ENCODE measurements at regions not wholly inside any gene's neighbourhood (a gene's known extent, or its start where the extent isn't known, plus 50 kb on each side); places are given as distances from the start of the nearest gene placed in this dataset.
"Not testable (repeated sequence)": the region's sequence is repeated elsewhere in the genome, so short reads cannot be mapped to it uniquely, and the experiment has no call there.

DNA sequence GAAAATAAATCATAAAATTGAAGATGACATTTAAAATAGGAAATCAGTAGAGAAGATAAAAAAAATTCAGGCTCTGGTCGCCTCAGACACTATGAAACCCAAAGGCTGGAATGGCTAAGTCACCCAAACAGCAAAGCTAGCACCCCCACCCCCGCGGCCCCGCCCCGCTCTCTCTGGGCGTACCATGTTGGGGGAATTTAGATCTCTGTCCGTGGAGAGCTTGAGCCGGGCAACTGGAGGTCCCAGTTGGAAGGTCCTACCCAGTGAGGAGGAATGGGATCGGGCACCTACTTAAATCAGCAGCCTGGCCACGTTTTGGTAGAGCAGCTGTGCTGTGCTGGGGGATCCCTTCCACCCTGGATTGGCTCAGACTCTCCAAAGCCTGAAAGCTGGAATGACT is 150.6 kb upstream of the ANKRD55 start:
- DNase-seq (ENCODE audit: low read depth in 2 of 2): no peak

DNA sequence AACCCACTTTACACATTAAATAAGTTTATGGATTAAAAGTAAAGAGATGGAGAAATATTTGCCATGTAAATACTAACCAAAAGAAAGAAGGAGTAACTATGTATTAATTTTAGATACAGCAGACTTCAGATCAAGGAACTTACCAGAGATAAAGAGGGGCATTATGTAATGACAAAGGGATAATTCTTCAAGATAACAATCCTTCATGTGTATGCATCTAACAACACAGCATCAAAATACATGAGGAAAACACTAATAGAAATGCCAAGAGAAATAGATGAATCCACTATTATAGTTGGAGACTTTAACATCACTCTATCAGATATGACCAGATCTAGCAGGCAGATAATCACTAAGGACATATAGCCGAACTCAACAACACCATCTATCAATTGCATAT is 149.8 kb upstream of the ANKRD55 start:
- DNase-seq (ENCODE audit: low read depth in 2 of 2): no peak

DNA sequence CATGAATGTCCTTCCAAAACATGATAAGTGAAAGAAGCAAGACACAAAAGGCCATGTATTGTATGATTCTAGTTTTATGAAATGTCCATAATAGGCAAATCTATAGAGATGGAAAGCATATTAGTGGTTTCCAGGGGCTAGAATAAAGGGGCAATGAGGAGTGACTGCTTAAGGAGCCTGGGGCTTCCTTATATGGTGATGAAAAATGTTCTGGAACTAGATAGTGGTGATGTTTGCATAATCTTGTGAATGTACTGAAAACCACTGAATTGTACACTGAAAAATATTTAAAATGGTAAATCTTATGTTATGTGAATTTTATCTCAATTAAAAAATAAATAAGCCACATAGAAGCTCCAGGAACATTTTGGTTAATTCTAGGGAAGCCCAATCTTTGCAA is 144.4 kb upstream of the ANKRD55 start:
- DNase-seq (ENCODE audit: low read depth in 2 of 2): no peak

DNA sequence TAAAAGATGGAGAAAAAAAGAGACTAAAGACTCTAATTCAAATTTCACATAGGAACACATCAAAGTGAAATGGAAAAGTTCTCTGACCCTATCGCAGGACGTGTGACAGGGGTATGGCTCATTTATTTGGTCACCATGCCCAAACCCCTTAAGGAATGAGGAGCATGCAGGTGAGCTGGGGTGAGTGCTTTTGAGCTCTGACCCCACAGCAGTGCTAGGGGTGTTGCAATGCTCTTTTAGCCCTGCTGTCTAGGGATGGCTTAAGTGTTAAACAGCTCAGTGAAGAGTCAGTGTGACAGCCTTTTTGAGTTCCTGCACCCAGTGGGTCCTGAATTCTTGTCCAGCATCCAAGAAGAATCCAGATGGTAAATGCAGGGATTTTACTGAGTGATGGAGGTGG is 143.0 kb upstream of the ANKRD55 start:
- DNase-seq (ENCODE audit: low read depth in 2 of 2): no peak

DNA sequence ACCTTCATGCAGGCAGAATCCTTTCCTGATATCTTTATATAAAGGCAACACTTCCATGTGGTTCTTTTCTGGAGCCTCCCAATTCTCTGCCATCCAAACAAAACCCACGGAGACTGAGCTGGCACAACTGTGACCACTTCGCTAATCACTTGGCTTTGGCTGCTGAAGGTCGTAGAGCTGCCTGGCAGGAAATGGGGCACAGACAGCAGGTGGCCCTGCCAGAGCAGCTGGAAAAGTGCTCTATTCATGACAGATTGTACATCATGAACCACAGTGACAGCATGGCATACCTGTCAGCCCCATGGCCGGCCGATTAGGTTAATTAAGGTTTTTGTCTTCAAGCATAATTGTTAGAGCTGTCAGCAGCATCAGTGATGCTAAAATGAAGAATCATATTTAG is 141.9 kb upstream of the ANKRD55 start:
- no peak for DNase-seq (ENCODE audit: low read depth in 2 of 2)

DNA sequence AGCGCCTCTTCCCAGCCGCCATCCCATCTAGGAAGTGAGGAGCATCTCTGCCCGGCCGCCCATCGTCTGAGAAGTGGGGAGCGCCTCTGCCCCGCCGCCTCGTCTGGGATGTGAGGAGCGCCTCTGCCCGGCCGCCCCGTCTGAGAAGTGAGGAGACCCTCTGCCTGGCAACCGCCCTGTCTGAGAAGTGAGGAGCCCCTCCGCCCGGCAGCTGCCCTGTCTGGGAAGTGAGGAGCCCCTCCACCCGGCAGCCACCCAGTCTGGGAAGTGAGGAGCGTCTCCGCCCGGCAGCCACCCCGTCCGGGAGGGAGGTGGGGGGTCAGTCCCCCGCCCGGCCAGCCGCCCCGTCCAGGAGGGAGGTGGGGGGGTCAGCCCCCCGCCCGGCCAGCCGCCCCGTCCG is 139.4 kb upstream of the ANKRD55 start:
- not testable (repeated sequence) for DNase-seq (ENCODE audit: low read depth in 2 of 2)

DNA sequence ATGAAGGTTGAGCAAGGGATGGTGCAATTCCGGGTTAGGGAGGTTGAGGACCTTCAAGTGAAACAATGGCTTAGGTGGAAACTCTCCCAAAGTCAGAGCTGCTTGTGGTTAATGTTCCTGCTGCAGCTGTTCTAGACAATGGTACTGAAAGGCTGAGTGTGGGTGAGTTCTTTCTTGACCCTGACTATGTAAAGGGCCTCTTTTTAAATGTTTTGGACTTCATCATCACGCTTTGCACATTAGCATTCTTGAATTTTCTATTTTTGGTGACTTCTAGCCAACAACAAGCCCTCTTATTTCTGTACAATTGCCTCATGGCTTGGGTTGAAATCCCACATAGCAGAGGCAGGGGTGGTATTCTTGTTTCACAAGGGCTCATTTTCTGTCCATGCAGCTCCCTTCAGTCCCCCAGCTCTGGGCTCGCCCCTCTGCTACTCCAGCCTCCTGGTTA is 136.3 kb upstream of the ANKRD55 start:
- no peak for DNase-seq (ENCODE audit: low read depth in 2 of 2)

DNA sequence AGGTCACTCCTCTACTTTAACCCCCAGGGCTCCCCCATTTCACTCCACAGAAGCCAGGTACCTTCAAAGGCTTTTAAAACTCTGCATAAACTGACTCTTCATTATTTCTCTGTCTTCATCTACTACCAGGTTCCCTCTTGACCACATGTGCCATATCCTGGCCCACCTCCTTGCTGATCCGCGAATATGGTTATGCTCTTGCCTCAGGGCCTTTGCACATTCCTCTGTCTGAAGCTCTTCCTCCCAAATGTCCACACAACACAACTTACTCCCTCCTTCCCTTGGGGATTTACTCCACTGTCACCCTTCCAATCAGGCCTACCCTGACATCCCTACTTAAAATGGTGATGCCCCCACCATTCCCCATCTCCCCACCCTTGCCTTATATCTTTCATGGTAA is 134.6 kb upstream of the ANKRD55 start:
- DNase-seq (ENCODE audit: low read depth in 2 of 2): no peak

DNA sequence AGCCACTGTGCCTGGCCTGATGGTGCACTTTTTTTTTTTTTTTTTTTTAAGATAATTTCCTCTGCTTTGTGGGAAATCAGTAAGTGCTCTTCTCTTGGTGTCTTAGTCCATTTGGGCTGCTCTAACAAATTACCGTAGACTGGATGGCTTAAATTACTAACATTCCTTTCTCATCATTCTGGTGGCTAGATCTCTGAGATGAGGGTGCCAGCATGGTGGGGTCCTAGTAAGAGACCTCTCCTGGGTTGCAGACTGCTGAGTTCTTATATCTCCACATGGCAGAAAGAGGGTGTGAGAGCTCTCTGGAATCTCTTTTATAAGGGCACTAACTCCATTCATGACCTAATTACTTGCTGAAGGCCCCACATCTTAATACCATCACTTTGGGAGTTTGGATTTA is 133.9 kb upstream of the ANKRD55 start:
- DNase-seq (ENCODE audit: low read depth in 2 of 2): no peak

DNA sequence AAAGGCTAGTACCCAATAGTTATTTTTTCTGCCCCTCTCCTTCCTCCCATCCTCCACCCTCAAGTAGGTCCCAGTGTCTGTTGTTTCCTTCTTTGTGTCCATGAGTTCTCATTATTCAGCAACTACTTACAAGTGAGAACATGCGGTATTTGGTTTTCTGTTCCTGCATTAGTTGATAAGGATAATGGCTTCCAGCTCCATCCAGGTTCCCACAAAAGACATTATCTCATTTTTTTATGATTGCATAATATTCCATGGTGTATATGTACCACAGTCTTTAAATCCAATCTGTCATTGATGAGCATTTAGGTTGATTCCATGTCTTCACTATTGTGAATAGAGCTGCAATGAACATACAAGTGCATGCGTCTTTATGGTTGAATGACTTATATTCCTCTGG is 128.3 kb upstream of the ANKRD55 start:
- DNase-seq (ENCODE audit: low read depth in 2 of 2): no peak

DNA sequence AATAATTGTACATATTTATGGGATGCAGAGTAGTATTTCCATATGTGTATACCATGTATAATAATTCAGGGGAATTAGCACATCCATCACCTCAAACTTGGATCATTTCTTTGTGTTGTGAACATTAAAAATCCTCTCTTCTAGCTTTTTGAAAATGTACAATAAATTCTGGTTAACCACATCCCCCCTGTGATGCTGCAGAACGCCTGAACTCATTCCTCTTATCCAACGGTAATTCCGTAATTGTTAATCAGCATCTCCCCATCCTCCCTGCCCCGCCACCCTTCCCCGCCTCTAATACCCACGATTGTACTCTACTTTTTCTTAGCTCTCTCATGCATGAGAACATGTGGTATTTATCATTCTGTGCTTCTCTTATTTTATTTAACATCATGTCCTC is 127.7 kb upstream of the ANKRD55 start:
- DNase-seq (ENCODE audit: low read depth in 2 of 2): no peak

DNA sequence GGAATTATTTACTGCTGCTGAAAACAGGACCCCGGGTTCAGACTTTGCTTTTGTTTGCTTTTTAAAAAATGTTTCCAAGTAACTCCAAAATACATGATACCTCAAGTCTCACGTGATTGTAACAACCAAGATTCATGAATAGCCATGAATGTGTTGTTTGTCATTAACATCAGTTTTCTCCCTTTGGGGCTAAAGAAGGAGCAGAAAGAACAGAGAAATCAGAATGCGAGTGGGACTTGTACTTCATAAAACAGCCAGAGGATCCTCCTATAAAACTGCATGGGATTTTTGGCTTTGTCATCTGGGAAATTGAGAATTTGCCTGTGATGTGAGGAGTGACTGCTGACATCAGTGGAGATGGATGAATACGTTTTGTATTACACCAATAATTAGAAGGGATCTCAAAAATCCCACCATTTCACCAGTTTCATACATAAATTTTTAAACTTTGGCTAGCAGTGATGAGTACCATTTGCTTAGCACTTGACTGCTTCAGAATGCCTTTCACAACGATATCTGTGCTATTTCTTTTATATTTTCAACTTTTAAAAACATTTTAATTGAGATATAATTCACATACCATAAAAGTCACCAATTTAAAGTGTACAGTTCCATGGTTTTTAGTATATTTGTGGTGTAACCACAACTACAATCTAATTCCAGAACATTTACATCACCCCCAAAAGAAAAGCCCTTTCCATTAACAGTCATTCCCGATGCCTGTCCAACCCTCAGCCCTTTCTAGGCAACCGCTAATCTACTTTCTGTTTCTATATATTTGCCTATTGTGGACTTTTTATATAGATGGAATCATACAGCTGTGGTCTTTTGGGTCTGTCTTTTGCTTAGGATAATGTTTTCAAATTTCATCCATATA is 126.9 kb upstream of the ANKRD55 start:
- no peak for DNase-seq (ENCODE audit: low read depth in 2 of 2)

DNA sequence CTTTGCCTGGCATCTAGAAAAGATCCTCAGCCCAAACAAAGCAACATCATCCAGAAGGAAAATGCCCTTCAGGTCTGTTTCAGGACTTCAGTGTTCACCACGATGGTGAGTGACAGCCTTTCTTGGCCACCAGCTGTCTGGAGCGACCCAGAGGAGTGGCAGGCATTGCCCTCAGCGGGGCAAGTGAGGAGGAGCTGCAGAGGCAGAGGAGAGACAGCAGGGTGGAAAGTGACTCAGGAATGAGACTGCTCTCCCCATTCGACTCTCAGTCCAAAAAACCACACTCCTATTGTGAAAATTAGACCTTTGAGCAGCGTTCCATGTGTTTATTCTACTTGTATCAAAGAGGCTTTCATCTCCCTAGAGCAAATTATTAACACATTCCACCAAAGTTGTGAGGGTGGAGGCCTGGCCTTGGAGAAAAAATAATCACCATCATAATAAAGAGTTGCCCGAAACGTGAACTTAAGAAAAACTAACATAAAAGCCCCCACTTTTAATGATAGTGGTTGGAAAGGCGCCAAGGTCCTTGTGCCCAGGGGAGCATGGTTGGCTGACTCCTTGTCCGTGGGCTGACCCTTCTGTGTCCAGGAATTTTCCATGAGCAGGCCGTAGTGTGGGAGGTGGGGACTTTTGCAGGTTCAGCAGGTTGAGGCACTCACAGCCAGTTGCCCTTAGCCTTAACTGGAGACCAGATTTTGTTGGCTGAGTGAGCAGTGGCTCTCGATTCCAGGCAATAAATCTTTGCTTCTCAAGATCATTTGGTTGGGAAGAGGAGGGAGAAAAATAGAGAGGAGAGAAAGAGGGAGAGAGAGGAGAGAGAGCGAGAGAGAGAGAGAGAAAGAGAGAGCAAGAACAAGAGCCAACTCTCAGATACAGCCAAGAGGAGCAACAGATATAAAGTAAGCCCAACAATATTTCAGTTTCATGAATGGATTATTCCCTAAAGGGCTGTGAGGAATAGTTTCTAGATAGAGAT is 125.9 kb upstream of the ANKRD55 start:
- no peak for DNase-seq (ENCODE audit: low read depth in 2 of 2)

DNA sequence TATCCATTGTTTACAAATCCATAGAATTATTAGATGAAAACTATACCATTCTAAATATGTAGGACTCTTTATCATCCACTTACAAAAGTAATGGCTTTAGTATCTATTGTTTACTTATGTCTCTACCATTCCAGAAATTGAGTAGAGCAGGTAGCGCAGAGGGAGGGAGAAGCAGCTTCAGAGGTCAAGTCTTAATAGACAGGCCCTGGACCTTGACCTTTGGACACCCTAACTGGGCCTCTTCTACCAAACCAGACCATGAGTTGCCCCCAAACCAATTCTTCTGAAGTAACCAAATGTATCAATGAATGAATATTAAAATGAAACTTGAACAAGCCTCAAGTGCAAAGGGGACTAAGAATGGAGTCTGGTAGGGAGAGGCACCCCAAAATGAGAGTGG is 124.9 kb upstream of the ANKRD55 start:
- DNase-seq (ENCODE audit: low read depth in 2 of 2): no peak

DNA sequence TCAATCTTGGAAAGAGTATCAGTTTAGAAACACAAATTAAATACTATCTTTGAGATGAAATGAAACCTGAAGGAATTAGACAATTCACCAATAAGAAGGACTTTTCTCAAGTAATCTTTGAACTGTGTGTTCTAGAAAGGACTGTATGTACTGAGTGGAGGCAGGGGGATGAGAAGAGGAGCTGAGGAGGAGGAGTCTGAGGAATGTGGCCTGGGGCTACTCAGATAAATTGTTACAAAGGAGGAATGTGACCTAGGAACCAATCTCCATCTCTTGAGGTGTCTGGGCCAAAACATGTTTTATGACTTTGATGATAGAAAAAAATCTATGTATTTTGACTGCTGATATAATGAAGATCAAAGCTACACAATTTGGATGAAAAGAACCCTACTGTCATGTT is 124.3 kb upstream of the ANKRD55 start:
- no peak for DNase-seq (ENCODE audit: low read depth in 2 of 2)

DNA sequence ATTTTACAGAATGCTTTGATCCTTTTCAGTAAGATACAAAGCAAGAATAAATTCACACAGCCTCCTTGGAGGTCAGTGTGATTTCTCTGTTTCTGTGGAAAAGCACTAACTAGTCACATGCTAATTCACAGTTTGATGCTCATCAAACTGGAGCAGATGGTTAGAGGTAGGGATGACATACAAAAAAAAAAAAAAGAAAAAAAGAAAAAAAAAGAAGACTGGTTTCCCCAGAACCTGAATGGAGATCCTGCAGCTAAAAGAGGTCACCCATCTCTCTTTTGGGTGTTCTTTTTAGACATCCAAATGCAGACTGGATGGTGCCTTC is 123.7 kb upstream of the ANKRD55 start:
- DNase-seq (ENCODE audit: low read depth in 2 of 2): no peak

DNA sequence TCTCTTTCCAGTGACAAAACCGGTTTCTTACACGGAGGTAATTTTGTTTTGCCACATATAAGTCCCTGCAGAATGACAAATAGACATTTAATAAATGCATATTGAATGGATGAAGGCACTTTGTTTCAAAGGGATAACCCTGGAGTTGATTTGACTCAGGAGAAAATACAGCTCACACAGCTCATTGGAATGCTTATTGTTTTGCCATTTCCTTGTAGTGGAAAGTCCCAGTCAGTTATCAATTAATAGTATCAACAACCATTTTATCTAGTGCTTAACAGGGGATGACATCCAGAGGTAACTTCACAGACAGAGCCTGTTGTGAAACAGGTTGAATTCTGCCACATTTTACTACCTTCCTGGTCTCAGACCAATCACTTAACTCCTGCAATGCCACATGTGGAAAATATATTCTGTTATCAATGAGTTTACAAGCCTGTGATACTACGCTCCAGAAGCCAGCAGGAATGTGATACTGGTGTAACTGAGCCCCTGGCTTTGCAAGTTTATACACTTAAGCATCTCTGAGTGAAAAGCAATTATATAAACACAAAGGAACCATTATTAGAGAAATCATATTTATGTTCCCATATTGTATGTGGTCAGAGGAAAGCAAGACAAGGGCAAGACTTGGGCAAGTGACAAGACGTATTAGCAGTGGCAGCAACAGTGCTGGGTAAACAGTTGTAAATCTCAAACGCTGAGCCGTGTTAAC is 123.1 kb upstream of the ANKRD55 start:
- no peak for DNase-seq (ENCODE audit: low read depth in 2 of 2)

DNA sequence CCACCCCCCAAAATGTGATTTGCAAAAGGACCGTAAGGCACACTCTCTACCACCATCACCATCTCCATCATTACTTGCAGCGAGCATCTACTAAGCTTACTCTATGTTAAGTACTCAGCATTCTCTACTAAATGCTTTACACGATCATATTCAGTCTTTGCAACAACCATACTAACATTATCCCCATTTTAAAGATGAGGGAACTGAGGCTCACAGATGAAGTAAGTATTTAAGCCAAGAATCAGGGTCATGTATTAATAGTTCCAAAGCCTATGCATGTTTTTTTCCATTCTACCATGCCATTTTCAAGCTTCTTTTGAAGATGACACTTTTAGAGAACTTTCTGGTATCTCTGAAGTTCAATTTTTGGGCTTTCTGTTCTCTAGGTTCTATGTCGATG is 121.7 kb upstream of the ANKRD55 start:
- no peak for DNase-seq (ENCODE audit: low read depth in 2 of 2)

DNA sequence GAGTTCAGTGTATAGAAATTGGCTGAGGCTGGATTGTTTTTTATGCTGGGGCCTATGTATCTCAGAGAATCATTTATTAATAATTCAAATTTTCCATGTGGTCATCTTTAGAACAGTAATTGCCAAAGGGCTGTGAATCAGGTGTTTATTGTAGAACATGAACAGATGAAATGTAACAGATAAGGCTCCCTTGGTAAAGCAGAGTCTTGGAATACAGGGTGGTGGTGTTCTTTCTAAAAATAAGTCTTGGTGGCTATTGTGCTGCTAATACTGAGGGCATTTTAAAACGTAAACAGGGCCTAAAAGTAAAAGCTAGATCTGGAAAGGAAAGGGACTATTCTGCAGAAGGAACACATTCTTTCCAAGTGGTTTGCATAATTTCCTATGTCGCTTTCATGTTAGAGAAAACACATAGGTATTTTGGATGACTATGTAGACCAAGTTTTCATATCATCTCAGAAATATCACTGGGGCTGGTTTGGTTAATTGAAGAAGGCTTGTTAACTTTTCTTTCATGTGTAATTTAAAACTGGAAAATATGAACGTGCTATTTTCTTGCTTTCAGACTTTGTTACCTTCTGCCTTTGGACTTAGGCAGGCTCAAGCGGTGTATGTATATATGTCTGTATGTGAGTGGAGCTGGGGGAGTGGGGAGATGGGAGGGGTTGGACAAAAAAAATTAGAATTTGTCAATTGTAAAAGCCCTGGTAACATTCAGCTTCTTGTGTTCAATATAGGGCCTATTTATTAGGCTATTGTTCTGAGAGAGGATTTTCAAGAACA is 119.9 kb upstream of the ANKRD55 start:
- no peak for DNase-seq (ENCODE audit: low read depth in 2 of 2)

DNA sequence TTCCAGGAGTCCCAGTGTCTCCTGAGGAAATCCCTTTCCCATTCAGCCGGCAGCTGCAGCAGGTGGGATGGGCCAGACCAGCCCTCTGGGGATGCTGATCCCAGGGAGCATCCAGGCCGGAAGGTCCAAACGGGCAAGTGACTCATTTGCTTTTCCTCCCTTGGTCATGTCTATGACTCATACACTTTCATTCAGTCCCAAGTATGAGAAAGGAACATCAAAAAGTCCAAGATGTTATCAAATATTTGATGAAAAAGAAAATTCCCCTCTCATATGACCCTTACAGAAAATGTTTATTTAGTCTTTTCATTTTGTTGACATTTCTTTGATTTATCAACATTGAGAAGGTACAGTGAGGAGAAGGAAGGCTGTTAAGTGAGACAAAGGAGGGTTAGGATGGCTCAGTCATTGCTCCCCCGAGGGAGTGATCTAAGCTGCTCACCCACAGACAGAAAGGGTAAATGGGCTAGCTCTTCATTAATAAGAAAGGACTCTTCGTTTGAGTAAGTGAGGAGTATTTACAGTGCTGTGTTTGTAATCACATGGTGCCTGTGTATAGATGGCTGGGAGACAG is 117.6 kb upstream of the ANKRD55 start:
- no peak for DNase-seq (ENCODE audit: low read depth in 2 of 2)

DNA sequence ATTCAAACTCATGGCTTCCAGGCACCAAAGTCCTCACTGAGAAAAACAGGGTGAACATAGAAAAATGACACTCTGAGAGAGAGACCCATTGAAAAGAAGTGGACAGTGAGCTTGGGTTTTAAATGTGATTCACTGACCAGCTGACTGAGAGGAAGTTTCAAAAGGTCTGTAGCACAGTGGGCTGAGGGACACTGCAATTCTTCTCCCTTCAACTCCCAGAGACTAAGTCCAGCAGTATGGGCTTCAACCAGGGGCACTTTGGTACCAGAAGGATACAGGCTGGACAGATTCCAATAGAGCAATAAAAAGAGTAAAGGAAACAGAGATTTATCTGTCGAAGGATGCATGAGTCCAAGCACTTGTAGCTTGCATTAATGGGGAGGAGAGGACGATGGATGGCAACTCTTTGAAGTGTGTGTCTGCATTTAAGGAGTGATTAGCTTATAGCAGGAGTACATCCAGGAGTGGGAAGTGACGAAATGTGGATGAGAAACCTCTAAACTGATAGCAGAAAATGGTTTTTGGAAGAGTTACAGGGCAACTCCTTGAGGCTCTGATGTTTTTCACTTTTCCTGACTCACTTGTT is 117.0 kb upstream of the ANKRD55 start:
- DNase-seq (ENCODE audit: low read depth in 2 of 2): no peak
